GM19324 (cell line): ENCODE measurements at regions not wholly inside any gene's neighbourhood (a gene's known extent, or its start where the extent isn't known, plus 50 kb on each side); places are given as distances from the start of the nearest gene placed in this dataset.
"Not testable (repeated sequence)": the region's sequence is repeated elsewhere in the genome, so short reads cannot be mapped to it uniquely, and the experiment has no call there.

Experiments
- ATAC-seq: cut with Tn5 transposase; IDR thresholded peaks from one replicate; pipeline ENCODE4 v1.9.1; 2021; ENCODE audit warnings: mild to moderate bottlenecking, moderate library complexity; ENCODE audit not compliant: unreplicated experiment, low FRiP score

- not testable (repeated sequence) for ATAC-seq
These were observed 270.0 kb upstream of the RRP15 start for GRCh38 chr1:218015106-218015505.

DNA sequence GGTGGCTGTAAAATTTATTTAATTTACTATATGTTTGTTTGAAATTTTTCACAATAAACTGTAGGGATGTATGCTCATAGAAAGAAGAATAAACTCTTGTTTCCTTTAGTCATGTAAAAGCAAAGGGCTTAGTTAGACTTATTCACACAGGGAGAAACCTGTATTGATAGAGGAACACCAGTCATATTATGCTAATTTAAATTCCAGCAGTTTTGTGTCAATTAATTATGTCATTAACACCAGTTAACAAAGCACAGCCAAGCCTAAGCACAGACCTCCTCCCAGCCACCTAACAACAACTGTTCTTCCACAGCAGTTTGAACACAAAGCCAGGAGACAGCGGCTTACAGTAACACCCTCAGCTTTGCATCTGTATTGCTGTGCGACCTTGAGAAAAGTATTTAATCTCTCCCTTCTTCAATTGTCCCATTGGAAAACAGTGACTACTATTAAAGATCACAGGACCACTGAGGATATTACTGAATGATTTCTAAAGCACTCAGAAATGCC, 260.8 kb upstream of the RRP15 start:
- no peak for ATAC-seq

- ATAC-seq, result no peak
These were observed 259.6 kb upstream of the RRP15 start for GRCh38 chr1:218025454-218025853.

DNA sequence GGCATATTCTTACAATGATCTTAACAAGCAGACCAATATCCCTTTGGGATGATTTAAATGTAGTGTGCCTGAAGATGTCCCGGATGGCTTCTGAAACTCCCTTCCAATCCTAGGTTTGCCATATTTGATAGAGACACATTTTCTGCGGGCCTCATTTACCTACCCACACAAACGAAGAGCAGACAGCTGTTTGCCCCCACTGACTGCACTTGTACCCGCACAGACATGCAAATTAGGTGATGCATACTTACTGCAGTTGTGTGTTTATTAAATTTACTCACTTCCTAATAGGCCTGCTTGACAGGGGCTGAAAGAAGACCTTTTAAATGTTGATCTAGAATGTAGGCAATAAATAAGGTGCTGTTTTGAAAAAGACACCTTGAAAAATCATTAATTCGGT, 257.9 kb upstream of the RRP15 start:
- no peak for ATAC-seq

GRCh38 chr1:218030846-218031245, 254.2 kb upstream of the RRP15 start:
- ATAC-seq, result no peak

- no peak for ATAC-seq
These were observed 253.2 kb upstream of the RRP15 start for GRCh38 chr1:218031901-218032300.

DNA sequence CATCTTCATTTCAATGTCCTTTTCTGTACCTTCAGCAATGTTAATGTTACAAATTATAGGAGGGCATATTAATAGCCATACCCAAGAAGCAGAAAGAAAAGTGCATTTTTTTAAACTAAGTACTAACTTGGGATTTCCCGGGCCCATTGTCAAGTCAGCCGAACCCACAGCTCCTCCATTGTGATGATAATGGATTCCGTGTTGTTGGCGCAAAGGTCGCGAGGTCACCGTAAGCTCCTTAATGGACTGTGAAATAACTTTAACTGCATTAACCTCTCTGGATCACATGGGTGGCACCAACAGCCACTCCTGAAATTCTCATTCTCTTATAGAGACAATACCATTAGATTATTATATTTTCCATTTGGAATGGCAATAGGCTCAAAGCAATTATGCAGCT, 250.6 kb upstream of the RRP15 start:
- ATAC-seq, result no peak

GRCh38 chr1:218048828-218049420, 236.2 kb upstream of the RRP15 start:
- ATAC-seq, result no peak

DNA sequence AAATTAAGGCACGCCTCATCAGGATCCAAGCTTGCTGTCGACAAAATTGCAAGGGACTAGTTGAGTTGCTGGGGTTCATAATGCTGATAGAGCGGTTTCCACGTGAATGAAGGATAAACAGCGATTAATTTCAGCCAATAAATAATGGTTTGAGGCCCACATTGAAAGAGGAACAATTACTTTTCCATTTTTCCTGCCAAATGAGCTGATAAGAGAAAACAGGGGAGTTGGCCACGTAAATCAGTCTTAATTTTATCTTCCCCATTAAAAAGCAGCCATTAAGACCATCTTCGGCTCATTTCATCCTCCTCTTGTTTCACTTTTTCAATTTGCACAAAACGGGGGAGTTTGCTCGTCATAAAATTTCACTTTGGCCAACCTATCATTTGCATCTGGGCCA, 235.5 kb upstream of the RRP15 start:
- no peak for ATAC-seq

GRCh38 chr1:218058730-218059129, 226.4 kb upstream of the RRP15 start:
- no peak for ATAC-seq

DNA sequence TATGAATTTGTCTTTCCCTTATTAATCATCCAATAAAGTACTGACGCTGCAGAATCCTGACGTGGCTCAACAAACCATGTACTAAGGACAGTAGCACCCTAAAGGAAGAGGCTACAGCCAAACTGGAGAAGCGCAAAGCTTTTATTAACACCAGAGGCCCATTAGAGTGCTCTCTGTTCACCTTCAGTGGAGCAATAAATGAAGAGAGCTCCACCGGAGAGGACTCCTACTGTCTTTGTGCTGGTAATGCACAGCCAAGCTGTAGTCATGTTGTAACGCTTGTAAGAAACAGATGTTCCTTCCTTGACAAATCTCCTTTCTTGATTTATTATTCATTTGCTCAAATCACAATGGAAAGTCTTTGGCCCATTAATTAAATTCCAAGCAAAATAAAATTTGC, 220.7 kb upstream of the RRP15 start:
- ATAC-seq, result no peak

DNA sequence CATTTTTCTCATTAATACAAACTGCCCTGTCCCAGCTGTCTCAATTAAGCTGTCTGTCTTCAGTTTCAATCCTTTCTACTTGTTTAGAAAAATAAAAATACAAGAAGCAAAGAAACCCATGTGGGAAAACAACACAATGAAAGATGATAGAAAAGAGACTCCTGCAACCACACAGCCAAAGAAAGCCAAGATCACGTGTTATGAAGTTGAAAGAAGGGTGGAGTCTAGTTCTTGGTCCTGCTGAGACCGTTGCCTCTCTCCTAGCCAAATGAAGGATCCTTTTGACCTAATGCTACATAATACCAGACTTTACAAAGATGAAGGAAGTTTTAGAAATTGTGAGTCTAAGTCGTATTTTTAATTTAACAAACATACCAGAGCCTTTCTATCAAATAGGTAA, 218.8 kb upstream of the RRP15 start:
- no peak for ATAC-seq

GRCh38 chr1:218068241-218068640, 216.9 kb upstream of the RRP15 start:
- ATAC-seq, result no peak

DNA sequence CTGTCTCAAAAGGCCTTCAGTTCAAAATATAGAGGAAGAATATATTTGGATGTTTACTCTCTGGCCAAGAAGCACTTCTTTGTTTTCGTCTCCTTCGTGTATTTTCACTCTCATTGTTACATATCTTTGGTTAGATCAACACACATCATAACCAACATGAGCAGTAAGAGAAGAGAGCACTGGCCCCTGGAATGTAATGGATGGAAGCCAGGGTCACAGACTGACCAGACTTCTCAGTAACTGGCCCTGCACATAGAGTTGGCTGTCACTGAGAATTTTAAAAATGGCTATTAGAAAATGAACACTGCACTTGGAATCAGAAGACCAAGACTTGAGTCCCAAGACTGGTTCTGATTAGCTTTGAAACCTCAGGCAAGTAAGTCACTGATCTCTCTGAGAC, 215.9 kb upstream of the RRP15 start:
- ATAC-seq, result no peak

DNA sequence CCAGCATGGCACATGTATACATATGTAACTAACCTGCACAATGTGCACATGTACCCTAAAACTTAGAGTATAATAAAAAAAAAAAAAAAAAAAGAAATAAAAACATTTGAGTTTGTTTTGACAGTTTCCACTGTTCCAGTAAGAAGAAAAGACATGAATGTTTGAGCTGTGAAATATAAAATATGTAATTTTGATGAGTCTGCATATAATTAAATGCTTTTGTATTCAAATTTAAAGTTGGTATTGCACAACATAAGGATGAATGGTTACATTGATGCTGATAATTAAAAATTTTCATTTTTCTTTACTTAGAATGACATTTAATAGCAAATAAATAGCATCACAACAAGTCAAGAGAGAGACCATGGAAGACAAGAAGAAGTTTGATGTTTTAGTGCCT, 212.0 kb upstream of the RRP15 start:
- no peak for ATAC-seq

- no peak for ATAC-seq
These were observed 206.2 kb upstream of the RRP15 start for GRCh38 chr1:218078916-218079315.

GRCh38 chr1:218079347-218079746, 205.7 kb upstream of the RRP15 start:
- no peak for ATAC-seq

DNA sequence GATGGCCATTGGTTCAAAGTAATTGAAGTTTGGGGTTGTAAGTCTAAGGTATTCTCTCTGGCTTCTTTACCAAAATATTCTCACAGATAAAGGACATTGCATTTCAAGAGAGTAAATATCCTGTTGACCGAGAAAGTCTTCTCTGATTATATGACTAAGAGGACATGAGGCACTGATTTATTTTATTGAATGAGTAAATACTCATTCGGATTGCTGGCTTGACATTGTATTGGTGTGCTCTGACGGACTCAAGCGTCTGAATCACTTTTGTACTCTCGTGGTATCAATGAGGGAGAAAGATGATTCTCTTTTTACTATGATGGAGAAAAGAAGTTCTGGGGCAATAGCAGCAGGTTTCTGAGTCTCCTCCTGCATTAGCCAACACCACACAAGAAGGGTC, 205.3 kb upstream of the RRP15 start:
- ATAC-seq, result no peak

DNA sequence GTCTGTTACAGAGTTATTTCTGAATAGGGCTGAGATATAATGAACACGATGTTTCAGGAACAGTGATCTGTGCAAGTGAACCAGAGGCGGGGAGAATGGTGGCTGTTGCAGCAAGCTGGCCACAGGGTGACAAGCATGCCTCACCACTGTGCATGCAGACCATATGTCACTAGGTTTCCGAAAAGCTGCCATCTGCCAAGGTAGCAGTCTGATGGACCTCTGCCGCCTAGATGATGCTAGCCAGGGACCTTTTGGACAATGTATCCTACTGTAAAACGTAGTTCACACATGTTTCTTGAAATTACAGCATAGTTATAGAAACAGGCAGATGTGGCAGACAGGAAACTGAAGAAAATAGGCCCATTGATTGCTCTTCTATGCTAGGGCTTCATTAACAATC, 204.2 kb upstream of the RRP15 start:
- no peak for ATAC-seq

- no peak for ATAC-seq
These were observed 203.7 kb upstream of the RRP15 start for GRCh38 chr1:218081358-218081757.

DNA sequence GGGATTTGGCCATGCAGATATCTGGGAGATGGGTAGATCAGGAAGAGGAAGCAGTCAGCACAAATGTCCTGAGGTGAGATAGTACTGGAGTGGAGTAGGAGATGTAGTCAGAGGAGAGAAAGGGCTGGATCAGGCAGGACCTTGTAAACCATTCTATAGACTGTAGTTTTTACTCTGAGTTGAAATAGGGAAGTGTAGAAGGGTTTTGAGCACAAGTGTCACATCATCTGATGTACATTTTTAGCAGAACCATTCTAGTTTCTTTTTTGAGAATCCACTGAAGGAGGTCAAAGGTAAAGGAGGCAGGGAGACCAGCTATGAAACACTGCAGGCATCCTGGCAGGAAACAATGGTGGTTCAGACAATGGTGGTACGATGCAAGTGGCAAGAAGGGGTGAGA, 194.6 kb upstream of the RRP15 start:
- no peak for ATAC-seq

- no peak for ATAC-seq
These were observed 183.7 kb upstream of the RRP15 start for GRCh38 chr1:218101409-218101808.

DNA sequence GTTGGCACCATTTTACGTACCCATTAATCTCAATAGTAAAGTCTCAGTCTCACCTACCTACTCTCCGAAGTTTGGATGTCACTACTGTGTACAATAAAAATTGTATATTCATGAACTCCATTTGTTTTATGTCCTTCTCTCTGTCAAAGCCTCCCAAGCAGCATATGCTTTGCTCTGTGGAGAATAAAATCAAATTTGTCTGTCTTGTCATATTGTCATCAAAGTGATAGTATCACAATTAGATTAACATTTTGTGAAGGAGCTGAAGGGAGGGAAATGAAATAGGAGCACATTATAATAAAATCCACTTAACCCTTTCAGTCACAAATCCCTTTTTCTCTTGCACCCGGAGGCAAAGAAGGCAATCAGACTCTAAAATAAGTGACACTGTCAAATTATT, 177.1 kb upstream of the RRP15 start:
- ATAC-seq, result no peak
